ENCODE measurements at regions not wholly inside any gene's neighbourhood (a gene's known extent, or its start where the extent isn't known, plus 50 kb on each side); places are given as distances from the start of the nearest gene placed in this dataset.

- no peak for TF ChIP-seq CTCF (IDR thresholded peaks at IDR 0.05; ENCODE audit: extremely low read depth, missing control alignments)
These were observed 480.9 kb upstream of the CD180 start for GRCh38 chr5:67677422-67677970.

GRCh38 chr5:67676863-67677262, 480.3 kb upstream of the CD180 start:
- no peak for DNase-seq (ENCODE audit: low spot score)
- TF ChIP-seq CTCF (IDR thresholded peaks at IDR 0.05; ENCODE audit: extremely low read depth, missing control alignments), result no peak

More at GRCh38 chr5:67677422-67677970, 480.9 kb upstream of the CD180 start:
- DNase-seq (ENCODE audit: low spot score), result no peak

- DNase-seq (ENCODE audit: low spot score), result no peak
- no peak for TF ChIP-seq CTCF (IDR thresholded peaks at IDR 0.05; ENCODE audit: extremely low read depth, missing control alignments)
These were observed 477.6 kb upstream of the CD180 start for GRCh38 chr5:67674159-67674655.

- DNase-seq (ENCODE audit: low spot score), result no peak
- no peak for TF ChIP-seq CTCF (IDR thresholded peaks at IDR 0.05; ENCODE audit: extremely low read depth, missing control alignments)
These were observed 477.0 kb upstream of the CD180 start for GRCh38 chr5:67673618-67674017.

- DNase-seq (ENCODE audit: low spot score), result no peak
- no peak for TF ChIP-seq CTCF (IDR thresholded peaks at IDR 0.05; ENCODE audit: extremely low read depth, missing control alignments)
These were observed 476.6 kb upstream of the CD180 start for GRCh38 chr5:67673180-67673579.

- DNase-seq (ENCODE audit: low spot score), result no peak
- TF ChIP-seq CTCF (IDR thresholded peaks at IDR 0.05; ENCODE audit: extremely low read depth, missing control alignments), result no peak
These were observed 476.0 kb upstream of the CD180 start for GRCh38 chr5:67672636-67673035.

GRCh38 chr5:67669916-67670315, 473.3 kb upstream of the CD180 start:
- no peak for TF ChIP-seq CTCF (IDR thresholded peaks at IDR 0.05; ENCODE audit: extremely low read depth, missing control alignments)
- no peak for DNase-seq (ENCODE audit: low spot score)

All from GM20000 (cell line).